Cardiac septum (tissue), 1 donor: ENCODE measurements at regions not wholly inside any gene's neighbourhood (a gene's known extent, or its start where the extent isn't known, plus 50 kb on each side); places are given as distances from the start of the nearest gene placed in this dataset.

Experiments used
- DNase-seq: peaks from one replicate; pipeline ENCODE4 v3.0.0-alpha.2; 2020; ENCODE audit warnings: low spot score
- intact Hi-C: fragments of 100-400 bp; cut with DNase I; formaldehyde crosslinking; loops from one replicate; pipeline ENCODE4 v1.14.0; 2022
- donor health status: DM: no; HTN: no; CAD: no.

GRCh38 chr15:95300958-95301357 lies 1029.5 kb upstream of the NR2F2 start:
- intact Hi-C loops, result no loop called here
- DNase-seq, result no peak

- intact Hi-C loops, result no loop called here
Observed at GRCh38 chr15:95302206-95302605, 1028.3 kb upstream of the NR2F2 start.

DNA sequence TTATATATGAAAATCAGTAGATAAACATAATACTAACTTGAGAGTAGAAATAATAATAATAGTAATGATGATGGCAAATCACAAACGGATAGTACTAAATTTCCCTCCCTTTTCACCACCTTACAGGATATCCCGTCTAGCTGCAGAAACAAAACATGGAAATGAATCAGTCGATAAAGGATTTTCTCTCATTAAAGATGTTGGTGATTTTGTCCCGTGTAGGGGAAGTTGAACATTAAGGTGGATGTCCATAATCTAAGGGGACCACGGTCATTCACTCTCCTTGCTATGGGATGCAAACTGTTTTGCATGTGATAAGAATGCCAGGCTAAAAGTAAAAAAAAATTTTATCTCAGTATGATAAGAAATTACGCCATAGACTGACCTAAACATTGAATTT lies 1027.7 kb upstream of the NR2F2 start:
- intact Hi-C loops, result no loop called here
- no peak for DNase-seq

More at GRCh38 chr15:95302206-95302605, 1028.3 kb upstream of the NR2F2 start:
- DNase-seq, result no peak

GRCh38 chr15:95303713-95304112 lies 1026.8 kb upstream of the NR2F2 start:
- intact Hi-C loops, result no loop called here

GRCh38 chr15:95304151-95304946 lies 1026.2 kb upstream of the NR2F2 start:
- intact Hi-C loops, result no loop called here
- DNase-seq, result no peak

More at GRCh38 chr15:95303713-95304112, 1026.8 kb upstream of the NR2F2 start:
- DNase-seq, result no peak

- intact Hi-C loops, result no loop called here
- DNase-seq, result no peak
Observed at GRCh38 chr15:95304947-95305400, 1025.5 kb upstream of the NR2F2 start.

GRCh38 chr15:95307115-95307514 lies 1023.4 kb upstream of the NR2F2 start:
- intact Hi-C loops, result no loop called here
- no peak for DNase-seq

DNA sequence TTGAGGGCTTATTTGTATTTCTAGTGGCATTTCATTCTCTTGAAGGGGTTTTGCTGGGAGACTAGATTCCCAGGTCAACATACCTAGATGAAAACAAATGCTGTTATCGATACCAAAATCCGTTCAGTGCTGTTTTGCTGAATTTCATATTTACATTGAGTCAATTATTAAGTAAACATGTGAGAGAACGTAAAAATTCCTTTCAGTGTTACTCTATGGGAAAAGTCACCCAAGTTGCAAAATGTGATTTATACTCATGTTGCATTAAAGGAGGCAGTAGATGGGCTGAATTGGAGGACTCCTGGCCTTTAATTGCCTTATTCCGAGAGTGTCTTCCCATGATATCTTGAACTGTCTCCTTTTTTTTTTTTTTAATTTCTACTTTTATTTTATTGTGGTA lies 1011.3 kb upstream of the NR2F2 start:
- intact Hi-C loops, result no loop called here
- DNase-seq, result no peak

- no peak for DNase-seq
- intact Hi-C loops, result no loop called here
Observed at GRCh38 chr15:95323796-95324195, 1006.7 kb upstream of the NR2F2 start.

GRCh38 chr15:95324656-95325055 lies 1005.8 kb upstream of the NR2F2 start:
- no peak for DNase-seq
- intact Hi-C loops, result loop anchor here (5.0 kb wide), 1 partner anchor 113 kb away; no protein-coding TSS in a partner anchor

DNA sequence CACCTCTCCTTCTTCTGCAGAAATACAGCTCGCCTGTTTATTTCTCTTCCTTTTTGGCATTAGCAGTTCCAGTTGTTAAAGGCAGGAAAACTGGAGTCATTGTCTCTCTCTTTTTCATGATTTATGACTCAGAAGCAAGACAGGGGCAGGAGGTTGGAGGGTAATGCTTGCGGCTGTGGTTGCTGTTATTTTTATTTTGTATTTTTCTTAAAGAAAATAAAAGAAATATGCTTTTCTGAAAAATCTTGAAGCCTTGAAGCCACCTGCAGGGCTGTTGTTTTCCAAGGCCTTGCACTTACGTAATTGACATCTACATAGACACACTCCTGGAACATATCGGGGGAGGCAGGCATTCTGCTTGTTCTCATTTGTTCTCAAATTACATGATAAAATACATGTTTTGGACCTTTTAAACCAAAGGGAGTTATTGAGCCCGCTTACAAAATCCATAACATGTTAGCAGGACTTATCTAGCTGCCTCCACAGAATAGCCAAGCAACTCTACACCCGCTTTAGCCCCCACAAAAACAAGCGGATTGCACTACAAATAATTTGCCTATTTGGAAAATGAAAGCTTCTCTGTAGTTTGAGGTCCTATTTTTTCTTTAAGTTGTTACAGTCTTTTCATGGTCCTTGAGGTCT lies 1004.6 kb upstream of the NR2F2 start:
- no peak for DNase-seq
- intact Hi-C loops, result loop anchor here (5.0 kb wide), 1 partner anchor 111 kb away; no protein-coding TSS in a partner anchor

DNA sequence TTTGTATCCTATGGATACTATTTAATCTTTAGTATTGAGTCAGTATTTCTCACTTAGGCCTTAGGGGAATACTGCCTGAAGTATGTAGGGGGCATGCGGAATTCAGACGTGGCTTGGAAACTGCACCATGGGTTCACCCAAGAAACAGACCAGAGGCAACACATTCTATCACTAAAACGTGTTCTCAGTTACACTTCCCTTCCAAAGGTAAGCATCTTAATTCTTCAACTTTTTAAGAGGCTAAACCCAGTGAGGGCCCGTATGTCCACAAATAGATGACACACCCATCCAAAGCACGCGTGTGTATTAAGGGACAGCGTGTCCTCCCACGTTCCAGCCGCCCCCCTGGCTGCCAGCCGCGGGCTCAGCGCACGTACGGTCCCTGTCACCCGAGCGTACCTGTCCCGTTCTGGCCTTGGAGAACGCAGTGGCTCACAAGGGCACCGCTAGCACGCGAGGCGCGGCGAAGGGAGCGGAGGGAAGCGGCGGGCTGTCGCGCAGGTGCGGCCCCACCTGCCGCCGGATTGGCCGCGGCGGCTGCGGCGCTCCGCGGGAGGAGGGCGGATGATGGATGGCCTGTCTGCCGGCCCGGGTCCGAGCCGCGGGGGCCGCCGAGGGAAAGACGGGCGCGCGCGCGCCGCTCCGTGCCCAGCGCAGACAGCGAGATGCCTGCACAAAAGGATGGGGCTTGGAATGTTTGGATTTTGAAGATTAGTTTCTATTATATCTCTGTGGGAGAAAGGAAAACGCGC lies 1003.9 kb upstream of the NR2F2 start:
- intact Hi-C loops, result loop anchor here (5.0 kb wide), 1 partner anchor 111 kb away; no protein-coding TSS in a partner anchor
- DNase-seq, result no peak

DNA sequence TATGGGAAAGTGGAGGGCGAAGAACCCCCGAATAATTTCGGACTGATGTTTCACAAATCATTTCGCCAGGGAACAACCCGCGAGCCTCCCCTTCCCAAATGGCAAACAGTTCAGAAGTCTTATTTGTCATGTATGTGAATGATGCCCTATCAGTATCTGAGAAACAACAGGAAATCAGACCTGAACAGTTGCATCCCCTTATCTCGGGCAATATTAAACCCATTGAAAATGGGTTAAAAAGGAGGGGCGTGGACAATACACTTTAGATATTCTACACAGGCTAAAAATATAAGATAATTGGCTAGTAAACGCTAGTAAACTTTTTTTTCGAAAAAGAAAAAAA lies 1003.3 kb upstream of the NR2F2 start:
- intact Hi-C loops, result loop anchor here (5.0 kb wide), 1 partner anchor 110 kb away; no protein-coding TSS in a partner anchor
- no peak for DNase-seq

DNA sequence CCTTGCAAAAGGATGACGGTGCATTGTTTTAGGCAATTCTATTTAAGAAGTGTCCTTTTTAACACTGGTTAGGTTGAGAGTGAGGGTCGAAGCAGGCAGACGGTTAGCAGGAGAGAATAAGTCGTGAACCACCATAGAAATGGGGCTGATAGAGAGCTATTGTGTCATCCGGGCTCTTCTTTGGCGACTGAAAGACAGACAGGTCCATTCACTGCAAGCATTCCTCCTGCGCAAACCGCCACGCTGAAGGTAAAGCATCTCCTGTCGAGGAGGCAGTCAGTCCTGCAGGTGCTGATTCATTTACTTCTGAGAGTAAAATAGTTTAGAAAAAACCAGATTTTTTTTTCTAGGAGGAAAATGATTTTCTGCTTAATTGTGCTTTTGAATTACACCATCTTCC lies 1002.8 kb upstream of the NR2F2 start:
- intact Hi-C loops, result loop anchor here (5.0 kb wide), 1 partner anchor 110 kb away; no protein-coding TSS in a partner anchor
- DNase-seq, result no peak

GRCh38 chr15:95328559-95328958 lies 1001.9 kb upstream of the NR2F2 start:
- DNase-seq, result no peak
- intact Hi-C loops, result loop anchor here (5.0 kb wide), 1 partner anchor 109 kb away; no protein-coding TSS in a partner anchor

DNA sequence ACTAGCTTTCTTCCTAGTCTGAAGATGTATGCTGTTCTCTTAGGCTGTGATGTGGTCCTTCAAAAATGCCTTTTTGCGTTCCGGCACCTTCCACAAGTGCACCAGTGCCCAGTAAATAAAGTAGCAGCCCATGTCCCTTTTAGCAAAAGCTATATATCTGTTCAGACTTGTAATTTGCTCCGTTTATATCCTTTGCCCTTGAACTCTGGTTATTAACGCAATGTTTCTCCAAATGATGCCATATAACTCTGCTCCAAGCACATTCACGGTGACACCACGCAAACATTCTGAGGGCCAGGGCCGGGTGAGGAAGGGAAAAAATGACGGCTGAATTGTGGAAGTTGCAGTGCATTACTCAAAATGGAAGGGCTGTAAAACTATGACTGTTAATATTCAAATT lies 1001.1 kb upstream of the NR2F2 start:
- intact Hi-C loops, result loop anchor here (5.0 kb wide), 1 partner anchor 108 kb away; no protein-coding TSS in a partner anchor
- no peak for DNase-seq

GRCh38 chr15:95341686-95342085 lies 988.8 kb upstream of the NR2F2 start:
- intact Hi-C loops, result no loop called here
- DNase-seq, result no peak

- no peak for DNase-seq
- intact Hi-C loops, result no loop called here
Observed at GRCh38 chr15:95345867-95346266, 984.6 kb upstream of the NR2F2 start.

GRCh38 chr15:95346721-95347475 lies 983.6 kb upstream of the NR2F2 start:
- DNase-seq, result no peak
- intact Hi-C loops, result no loop called here
